GM12878 (cell line): ENCODE measurements at regions not wholly inside any gene's neighbourhood (a gene's known extent, or its start where the extent isn't known, plus 50 kb on each side); places are given as distances from the start of the nearest gene placed in this dataset.

ENCODE experiments used
- ATAC-seq: fragments of 200-7000 bp; cut with Tn5 transposase; 3 replicates; pipeline ENCODE4 v1.9.1; 2020; ENCODE audit warnings: mild to moderate bottlenecking, moderate library complexity
- BruUV-seq: library from RNA; stranded (reverse); fragments of 400-500 nt; replicated peaks from 2 replicates; lab custom pipeline; 2021; lab: Mats Ljungman, UMichigan
- CTCF ChIA-PET: fragments of 300-600 bp; sonication (Branson Sonifier 250); formaldehyde crosslinking; extraction: SDS; loops from one replicate; lab custom pipeline; 2021; ENCODE audit warnings: inconsistent platforms; lab: Yijun Ruan, JAX
- POLR2A ChIA-PET: fragments of 350-600 bp; formaldehyde crosslinking; extraction: SDS; loops from one replicate; lab custom pipeline; 2021; ENCODE audit warnings: inconsistent platforms; lab: Charles Lee
- RAD21 ChIA-PET: fragments of 300-600 bp; sonication (Branson Sonifier 250); formaldehyde crosslinking; loops from one replicate; lab custom pipeline; 2023; ENCODE audit warnings: antibody characterized with exemption; ENCODE audit not compliant: unreplicated experiment; lab: Charles Lee
- SMC1A ChIA-PET: fragments of 300-600 bp; sonication (Branson Sonifier 250); formaldehyde crosslinking; loops from one replicate; lab custom pipeline; 2023; ENCODE audit not compliant: unreplicated experiment, uncharacterized antibody; lab: Charles Lee
- DNase-seq: peaks from one replicate; pipeline ENCODE4 v3.0.0-alpha.2; 2011; ENCODE audit warnings: low read depth, low spot score
- FAIRE-seq: peaks from 3 replicates; lab custom pipeline; 2011; peaks lifted over from hg19 to GRCh38; lab: Jason Lieb, UNC
- H2AFZ ChIP-seq: 2 replicates; pipeline ENCODE4 v1.6.0; 2011; ENCODE audit warnings: low read depth, low read length, control low read depth; ENCODE audit not compliant: control insufficient read depth
- H3K27ac ChIP-seq: 2 replicates; pipeline ENCODE4 v1.5.1; 2011; ENCODE audit warnings: control low read depth; ENCODE audit not compliant: control insufficient read depth, insufficient read depth
- H3K27me3 ChIP-seq, 2 experiments: replicated peaks in 1 of 2; 2 replicates each; pipeline versions ENCODE4 v1.6.0 to v1.6.1; 2011; ENCODE audit warnings: low read length in 1 of 2; ENCODE audit not compliant: control insufficient read depth in 2 of 2, insufficient read depth in 2 of 2
- H3K36me3 ChIP-seq, 2 experiments: 2 replicates each; pipeline ENCODE4 v1.5.1; 2011; ENCODE audit warnings: low read length in 1 of 2; ENCODE audit not compliant: control insufficient read depth in 2 of 2, insufficient read depth in 2 of 2
- H3K4me1 ChIP-seq: 2 replicates; pipeline ENCODE4 v1.6.1; 2011; ENCODE audit warnings: mild to moderate bottlenecking, low read length, moderate library complexity, mixed read lengths; ENCODE audit not compliant: control insufficient read depth, insufficient read depth
- H3K4me2 ChIP-seq: 2 replicates; pipeline ENCODE4 v1.6.0; 2011; ENCODE audit warnings: control low read depth; ENCODE audit not compliant: control insufficient read depth, insufficient read depth
- H3K4me3 ChIP-seq: fragments of 200-600 bp; sonication (generic); 2 replicates; pipeline ENCODE4 v1.5.1; 2016
- H3K79me2 ChIP-seq: 2 replicates; pipeline ENCODE4 v1.6.0; 2011; ENCODE audit warnings: low read length; ENCODE audit not compliant: control insufficient read depth, insufficient read depth
- H3K9ac ChIP-seq: 2 replicates; pipeline ENCODE4 v1.8.0; 2011; ENCODE audit warnings: low read length, control low read depth, mixed read lengths; ENCODE audit not compliant: control insufficient read depth, insufficient read depth
- H3K9me3 ChIP-seq: replicated peaks from 3 replicates; pipeline ENCODE4 v1.5.1; 2011; ENCODE audit warnings: mild to moderate bottlenecking, low read length; ENCODE audit not compliant: control insufficient read depth, insufficient read depth
- H4K20me1 ChIP-seq: 2 replicates; pipeline ENCODE4 v1.6.0; 2011; ENCODE audit not compliant: control insufficient read depth, insufficient read depth
- BACH1 ChIP-seq: fragments of 450-650 bp; IDR thresholded peaks from 2 replicates; pipeline ENCODE4 v1.6.1; 2017; ENCODE audit warnings: mild to moderate bottlenecking, borderline replicate concordance
- BHLHE40 ChIP-seq, 2 experiments: fragments of 450-650 bp in 1 of 2; IDR thresholded peaks; 2 replicates each; pipeline ENCODE4 v1.6.1; 2011 to 2017; ENCODE audit warnings: low read depth in 2 of 2, borderline replicate concordance in 1 of 2, improper control_type of control experiment in 1 of 2, low read length in 1 of 2, mild to moderate bottlenecking in 1 of 2
- CREB1 ChIP-seq: IDR thresholded peaks from 2 replicates; pipeline ENCODE4 v1.6.1; 2012; ENCODE audit warnings: low read depth, mild to moderate bottlenecking, inconsistent platforms
- ESRRA ChIP-seq: IDR thresholded peaks from 2 replicates; pipeline ENCODE4 v1.6.1; 2012; ENCODE audit warnings: mild to moderate bottlenecking, low read length, improper control_type of control experiment
- HDAC2 ChIP-seq: fragments of 200-600 bp; sonication (generic); IDR thresholded peaks from 2 replicates; pipeline ENCODE4 v1.6.1; 2017
- MEF2B ChIP-seq: fragments of 450-650 bp; IDR thresholded peaks from 2 replicates; pipeline ENCODE4 v1.6.1; 2018; ENCODE audit warnings: mild to moderate bottlenecking, moderate library complexity; ENCODE audit not compliant: partially characterized antibody, poor library complexity, severe bottlenecking
- MYB ChIP-seq: fragments of 150-350 bp; IDR thresholded peaks from 2 replicates; pipeline ENCODE4 v1.6.1; 2014; ENCODE audit warnings: mild to moderate bottlenecking, low read depth, low read length, borderline replicate concordance
- POLR2AphosphoS5 ChIP-seq: IDR thresholded peaks from 2 replicates; pipeline ENCODE4 v1.6.1; 2011; ENCODE audit warnings: mild to moderate bottlenecking, low read length, inconsistent platforms
- YBX1 ChIP-seq: fragments of 450-650 bp; IDR thresholded peaks from 2 replicates; pipeline ENCODE4 v1.6.1; 2016; ENCODE audit warnings: antibody characterized with exemption
- WGBS: methylation state at CpG from one replicate; pipeline ENCODE4 v1.1.6; 2016; ENCODE audit warnings: low lambda C conversion rate; ENCODE audit not compliant: insufficient replicate concordance, insufficient coverage; ENCODE audit errors: missing lambda C conversion rate; 5-methylcytosine and 5-hydroxymethylcytosine counted together
- in situ Hi-C: fragments of 300-500 bp; cut with MboI; formaldehyde crosslinking; loops from 9 replicates; pipeline ENCODE4 v1.14.3; 2018; ENCODE audit warnings: mixed read lengths
- intact Hi-C: fragments of 100-400 bp; cut with micrococcal nuclease; formaldehyde crosslinking; loops from one replicate; pipeline ENCODE4 v1.14.2; 2022; ENCODE audit not compliant: unreplicated experiment
- TF ChIP-seq, protein P1 (sequence below): IDR thresholded peaks from 2 replicates; pipeline ENCODE4 v1.6.1; 2011; ENCODE audit warnings: low read depth, low read length, improper control_type of control experiment, borderline replicate concordance
- TF ChIP-seq, protein P2 (sequence below): IDR thresholded peaks from 2 replicates; pipeline ENCODE4 v1.6.1; 2012; ENCODE audit warnings: low read depth, low read length, improper control_type of control experiment
- TF ChIP-seq, protein P3 (sequence below): fragments of 450-650 bp; conservative IDR thresholded peaks from 2 replicates; pipeline ENCODE4 v1.6.1; 2017; ENCODE audit warnings: mild to moderate bottlenecking, moderate library complexity
- TF ChIP-seq, protein P4 (sequence below): IDR thresholded peaks from 2 replicates; pipeline ENCODE4 v1.6.1; 2012; ENCODE audit warnings: low read depth, low read length, improper control_type of control experiment
- TF ChIP-seq, protein P5 (sequence below): fragments of 450-650 bp; IDR thresholded peaks from 2 replicates; pipeline ENCODE4 v1.6.1; 2017; ENCODE audit warnings: mild to moderate bottlenecking

DNA sequence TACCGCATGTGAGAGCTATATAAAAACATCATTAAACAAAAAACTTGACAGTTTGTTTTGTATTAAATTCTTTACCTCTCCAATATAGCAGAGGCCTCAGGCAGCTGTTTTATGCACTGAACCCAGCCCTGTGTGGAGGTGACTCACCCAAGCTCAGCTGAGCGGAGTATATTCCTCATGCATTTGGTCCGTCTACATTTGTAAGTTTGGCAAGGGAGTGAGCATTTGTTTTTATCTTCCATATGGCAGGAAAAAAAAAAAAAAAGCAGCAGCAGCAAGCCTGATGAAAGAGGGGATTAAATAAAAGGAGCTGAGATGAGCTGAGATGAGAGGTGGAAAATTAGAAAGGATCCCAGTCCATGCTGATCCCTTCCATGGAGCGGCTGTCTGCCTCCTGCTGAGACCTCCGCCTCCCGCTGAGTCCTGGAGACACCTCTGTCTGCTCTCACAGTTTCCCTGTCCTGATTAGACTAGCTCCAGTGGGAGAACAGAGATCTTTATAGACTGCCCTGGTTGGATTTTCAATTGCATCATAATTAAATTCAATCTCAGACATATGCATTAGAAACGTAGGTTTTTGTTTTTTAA, 112.0 kb upstream of the CTNND2 start:
- no peak for FAIRE-seq
- ChIA-PET SMC1A (interaction anchor here (0.6 kb wide), 1 partner anchor 314 kb away, joined by 3 read pairs; no protein-coding TSS in a partner anchor), POLR2A (no interaction called here), CTCF (no interaction called here), RAD21 (no interaction called here)
- no peak for DNase-seq
- no peak for ATAC-seq
- Histone ChIP-seq H3K4me1 (no peaks in the 10 kb centered on the region), H3K27ac (no peak overlapping the region), H4K20me1 (no peaks in the 10 kb centered on the region), H3K36me3 (no peaks in the 10 kb centered on the region), H3K9ac (no peak overlapping the region), H3K27me3 (no peaks in the 10 kb centered on the region)
- BruUV-seq: no TSS peak
- 64% methylated on average over 7 of the region's 7 CpGs for WGBS
- in situ Hi-C loops: loop anchor here (25.0 kb wide), 2 partner anchors 754 to 1554 kb away; no protein-coding TSS in a partner anchor
- TF ChIP-seq, protein P1, sequence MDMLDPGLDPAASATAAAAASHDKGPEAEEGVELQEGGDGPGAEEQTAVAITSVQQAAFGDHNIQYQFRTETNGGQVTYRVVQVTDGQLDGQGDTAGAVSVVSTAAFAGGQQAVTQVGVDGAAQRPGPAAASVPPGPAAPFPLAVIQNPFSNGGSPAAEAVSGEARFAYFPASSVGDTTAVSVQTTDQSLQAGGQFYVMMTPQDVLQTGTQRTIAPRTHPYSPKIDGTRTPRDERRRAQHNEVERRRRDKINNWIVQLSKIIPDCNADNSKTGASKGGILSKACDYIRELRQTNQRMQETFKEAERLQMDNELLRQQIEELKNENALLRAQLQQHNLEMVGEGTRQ: no peak
- TF ChIP-seq, protein P2, sequence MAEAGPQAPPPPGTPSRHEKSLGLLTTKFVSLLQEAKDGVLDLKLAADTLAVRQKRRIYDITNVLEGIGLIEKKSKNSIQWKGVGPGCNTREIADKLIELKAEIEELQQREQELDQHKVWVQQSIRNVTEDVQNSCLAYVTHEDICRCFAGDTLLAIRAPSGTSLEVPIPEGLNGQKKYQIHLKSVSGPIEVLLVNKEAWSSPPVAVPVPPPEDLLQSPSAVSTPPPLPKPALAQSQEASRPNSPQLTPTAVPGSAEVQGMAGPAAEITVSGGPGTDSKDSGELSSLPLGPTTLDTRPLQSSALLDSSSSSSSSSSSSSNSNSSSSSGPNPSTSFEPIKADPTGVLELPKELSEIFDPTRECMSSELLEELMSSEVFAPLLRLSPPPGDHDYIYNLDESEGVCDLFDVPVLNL: no peak
- TF ChIP-seq BACH1 (no peak), MEF2B (no peak), POLR2AphosphoS5 (no peak), YBX1 (no peak), HDAC2 (no peak), BHLHE40 (IDR thresholded peaks at IDR 0.05; ENCODE audit: borderline replicate concordance in 1 of 2, low read depth in 2 of 2, low read length in 1 of 2) (no peak), CREB1 (no peak), ESRRA (no peak), MYB (no peak)
- TF ChIP-seq, protein P3, sequence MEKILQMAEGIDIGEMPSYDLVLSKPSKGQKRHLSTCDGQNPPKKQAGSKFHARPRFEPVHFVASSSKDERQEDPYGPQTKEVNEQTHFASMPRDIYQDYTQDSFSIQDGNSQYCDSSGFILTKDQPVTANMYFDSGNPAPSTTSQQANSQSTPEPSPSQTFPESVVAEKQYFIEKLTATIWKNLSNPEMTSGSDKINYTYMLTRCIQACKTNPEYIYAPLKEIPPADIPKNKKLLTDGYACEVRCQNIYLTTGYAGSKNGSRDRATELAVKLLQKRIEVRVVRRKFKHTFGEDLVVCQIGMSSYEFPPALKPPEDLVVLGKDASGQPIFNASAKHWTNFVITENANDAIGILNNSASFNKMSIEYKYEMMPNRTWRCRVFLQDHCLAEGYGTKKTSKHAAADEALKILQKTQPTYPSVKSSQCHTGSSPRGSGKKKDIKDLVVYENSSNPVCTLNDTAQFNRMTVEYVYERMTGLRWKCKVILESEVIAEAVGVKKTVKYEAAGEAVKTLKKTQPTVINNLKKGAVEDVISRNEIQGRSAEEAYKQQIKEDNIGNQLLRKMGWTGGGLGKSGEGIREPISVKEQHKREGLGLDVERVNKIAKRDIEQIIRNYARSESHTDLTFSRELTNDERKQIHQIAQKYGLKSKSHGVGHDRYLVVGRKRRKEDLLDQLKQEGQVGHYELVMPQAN: no peak
- TF ChIP-seq, protein P4, sequence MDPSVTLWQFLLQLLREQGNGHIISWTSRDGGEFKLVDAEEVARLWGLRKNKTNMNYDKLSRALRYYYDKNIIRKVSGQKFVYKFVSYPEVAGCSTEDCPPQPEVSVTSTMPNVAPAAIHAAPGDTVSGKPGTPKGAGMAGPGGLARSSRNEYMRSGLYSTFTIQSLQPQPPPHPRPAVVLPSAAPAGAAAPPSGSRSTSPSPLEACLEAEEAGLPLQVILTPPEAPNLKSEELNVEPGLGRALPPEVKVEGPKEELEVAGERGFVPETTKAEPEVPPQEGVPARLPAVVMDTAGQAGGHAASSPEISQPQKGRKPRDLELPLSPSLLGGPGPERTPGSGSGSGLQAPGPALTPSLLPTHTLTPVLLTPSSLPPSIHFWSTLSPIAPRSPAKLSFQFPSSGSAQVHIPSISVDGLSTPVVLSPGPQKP: no peak
- TF ChIP-seq, protein P5, sequence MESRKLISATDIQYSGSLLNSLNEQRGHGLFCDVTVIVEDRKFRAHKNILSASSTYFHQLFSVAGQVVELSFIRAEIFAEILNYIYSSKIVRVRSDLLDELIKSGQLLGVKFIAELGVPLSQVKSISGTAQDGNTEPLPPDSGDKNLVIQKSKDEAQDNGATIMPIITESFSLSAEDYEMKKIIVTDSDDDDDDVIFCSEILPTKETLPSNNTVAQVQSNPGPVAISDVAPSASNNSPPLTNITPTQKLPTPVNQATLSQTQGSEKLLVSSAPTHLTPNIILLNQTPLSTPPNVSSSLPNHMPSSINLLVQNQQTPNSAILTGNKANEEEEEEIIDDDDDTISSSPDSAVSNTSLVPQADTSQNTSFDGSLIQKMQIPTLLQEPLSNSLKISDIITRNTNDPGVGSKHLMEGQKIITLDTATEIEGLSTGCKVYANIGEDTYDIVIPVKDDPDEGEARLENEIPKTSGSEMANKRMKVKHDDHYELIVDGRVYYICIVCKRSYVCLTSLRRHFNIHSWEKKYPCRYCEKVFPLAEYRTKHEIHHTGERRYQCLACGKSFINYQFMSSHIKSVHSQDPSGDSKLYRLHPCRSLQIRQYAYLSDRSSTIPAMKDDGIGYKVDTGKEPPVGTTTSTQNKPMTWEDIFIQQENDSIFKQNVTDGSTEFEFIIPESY: no peak
- TF ChIP-seq, all 136 proteins: peak for 0
- Histone ChIP-seq H3K9me3 (no peaks in the 10 kb centered on the region), H3K4me3 (no peak overlapping the region), H2AFZ (no peak overlapping the region), H3K79me2 (no peaks in the 10 kb centered on the region), H3K4me2 (no peak overlapping the region)
- intact Hi-C loops: no loop called here
